ENCODE measurements at regions not wholly inside any gene's neighbourhood (a gene's known extent, or its start where the extent isn't known, plus 50 kb on each side); places are given as distances from the start of the nearest gene placed in this dataset.

GRCh38 chr15:98582900-98583554 lies 65.3 kb upstream of the IGF1R start:
- no peak for TF ChIP-seq ZFP3 (CRISPR knock-in tag; IDR thresholded peaks at IDR 0.05)
- no peak for TF ChIP-seq POU6F1 (CRISPR knock-in tag; IDR thresholded peaks at IDR 0.05; ENCODE audit: borderline replicate concordance, low read depth)
- no peak for TF ChIP-seq ISL1 (CRISPR knock-in tag; IDR thresholded peaks at IDR 0.05)
- no peak for TF ChIP-seq ZC3H10 (CRISPR knock-in tag; IDR thresholded peaks at IDR 0.05)
- TF ChIP-seq OSR1 (CRISPR knock-in tag; IDR thresholded peaks at IDR 0.05): no peak
- TF ChIP-seq ZNF8 (CRISPR knock-in tag; IDR thresholded peaks at IDR 0.05): no peak
- no peak for TF ChIP-seq ZNF565 (CRISPR knock-in tag; conservative IDR thresholded peaks at IDR 0.05; ENCODE audit: low read depth)
- TF ChIP-seq, protein P1, sequence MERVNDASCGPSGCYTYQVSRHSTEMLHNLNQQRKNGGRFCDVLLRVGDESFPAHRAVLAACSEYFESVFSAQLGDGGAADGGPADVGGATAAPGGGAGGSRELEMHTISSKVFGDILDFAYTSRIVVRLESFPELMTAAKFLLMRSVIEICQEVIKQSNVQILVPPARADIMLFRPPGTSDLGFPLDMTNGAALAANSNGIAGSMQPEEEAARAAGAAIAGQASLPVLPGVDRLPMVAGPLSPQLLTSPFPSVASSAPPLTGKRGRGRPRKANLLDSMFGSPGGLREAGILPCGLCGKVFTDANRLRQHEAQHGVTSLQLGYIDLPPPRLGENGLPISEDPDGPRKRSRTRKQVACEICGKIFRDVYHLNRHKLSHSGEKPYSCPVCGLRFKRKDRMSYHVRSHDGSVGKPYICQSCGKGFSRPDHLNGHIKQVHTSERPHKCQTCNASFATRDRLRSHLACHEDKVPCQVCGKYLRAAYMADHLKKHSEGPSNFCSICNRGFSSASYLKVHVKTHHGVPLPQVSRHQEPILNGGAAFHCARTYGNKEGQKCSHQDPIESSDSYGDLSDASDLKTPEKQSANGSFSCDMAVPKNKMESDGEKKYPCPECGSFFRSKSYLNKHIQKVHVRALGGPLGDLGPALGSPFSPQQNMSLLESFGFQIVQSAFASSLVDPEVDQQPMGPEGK (CRISPR knock-in tag; IDR thresholded peaks at IDR 0.05; ENCODE audit: borderline replicate concordance): no peak
- TF ChIP-seq ESRRG (CRISPR knock-in tag; IDR thresholded peaks at IDR 0.05): no peak
- no peak for TF ChIP-seq CREB5 (CRISPR knock-in tag; IDR thresholded peaks at IDR 0.05; ENCODE audit: low read depth)
- no peak; the same call in 2 of the 3 replicates for ATAC-seq

GRCh38 chr15:98583771-98584430 lies 64.4 kb upstream of the IGF1R start:
- no peak for ATAC-seq
- TF ChIP-seq GLIS3 (CRISPR knock-in tag; IDR thresholded peaks at IDR 0.05) (no peak), ZNF565 (CRISPR knock-in tag; conservative IDR thresholded peaks at IDR 0.05; ENCODE audit: low read depth) (no peak), ZNF70 (CRISPR knock-in tag; IDR thresholded peaks at IDR 0.05) (no peak), ZFP3 (CRISPR knock-in tag; IDR thresholded peaks at IDR 0.05) (no peak), ZC3H10 (CRISPR knock-in tag; IDR thresholded peaks at IDR 0.05) (no peak), ZNF8 (CRISPR knock-in tag; IDR thresholded peaks at IDR 0.05) (no peak), ISL1 (CRISPR knock-in tag; IDR thresholded peaks at IDR 0.05) (no peak), PPARA (CRISPR knock-in tag; IDR thresholded peaks at IDR 0.05; ENCODE audit: borderline replicate concordance) (no peak), ARNTL (CRISPR knock-in tag; IDR thresholded peaks at IDR 0.05; ENCODE audit: borderline replicate concordance, low read depth) (no peak), TOX (CRISPR knock-in tag; IDR thresholded peaks at IDR 0.05; ENCODE audit: borderline replicate concordance) (no peak)
- TF ChIP-seq, protein P2, sequence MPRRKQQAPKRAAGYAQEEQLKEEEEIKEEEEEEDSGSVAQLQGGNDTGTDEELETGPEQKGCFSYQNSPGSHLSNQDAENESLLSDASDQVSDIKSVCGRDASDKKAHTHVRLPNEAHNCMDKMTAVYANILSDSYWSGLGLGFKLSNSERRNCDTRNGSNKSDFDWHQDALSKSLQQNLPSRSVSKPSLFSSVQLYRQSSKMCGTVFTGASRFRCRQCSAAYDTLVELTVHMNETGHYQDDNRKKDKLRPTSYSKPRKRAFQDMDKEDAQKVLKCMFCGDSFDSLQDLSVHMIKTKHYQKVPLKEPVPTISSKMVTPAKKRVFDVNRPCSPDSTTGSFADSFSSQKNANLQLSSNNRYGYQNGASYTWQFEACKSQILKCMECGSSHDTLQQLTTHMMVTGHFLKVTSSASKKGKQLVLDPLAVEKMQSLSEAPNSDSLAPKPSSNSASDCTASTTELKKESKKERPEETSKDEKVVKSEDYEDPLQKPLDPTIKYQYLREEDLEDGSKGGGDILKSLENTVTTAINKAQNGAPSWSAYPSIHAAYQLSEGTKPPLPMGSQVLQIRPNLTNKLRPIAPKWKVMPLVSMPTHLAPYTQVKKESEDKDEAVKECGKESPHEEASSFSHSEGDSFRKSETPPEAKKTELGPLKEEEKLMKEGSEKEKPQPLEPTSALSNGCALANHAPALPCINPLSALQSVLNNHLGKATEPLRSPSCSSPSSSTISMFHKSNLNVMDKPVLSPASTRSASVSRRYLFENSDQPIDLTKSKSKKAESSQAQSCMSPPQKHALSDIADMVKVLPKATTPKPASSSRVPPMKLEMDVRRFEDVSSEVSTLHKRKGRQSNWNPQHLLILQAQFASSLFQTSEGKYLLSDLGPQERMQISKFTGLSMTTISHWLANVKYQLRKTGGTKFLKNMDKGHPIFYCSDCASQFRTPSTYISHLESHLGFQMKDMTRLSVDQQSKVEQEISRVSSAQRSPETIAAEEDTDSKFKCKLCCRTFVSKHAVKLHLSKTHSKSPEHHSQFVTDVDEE (CRISPR knock-in tag; IDR thresholded peaks at IDR 0.05): no peak

- ATAC-seq: no peak
These were observed 62.3 kb upstream of the IGF1R start for GRCh38 chr15:98586066-98586465.

DNA sequence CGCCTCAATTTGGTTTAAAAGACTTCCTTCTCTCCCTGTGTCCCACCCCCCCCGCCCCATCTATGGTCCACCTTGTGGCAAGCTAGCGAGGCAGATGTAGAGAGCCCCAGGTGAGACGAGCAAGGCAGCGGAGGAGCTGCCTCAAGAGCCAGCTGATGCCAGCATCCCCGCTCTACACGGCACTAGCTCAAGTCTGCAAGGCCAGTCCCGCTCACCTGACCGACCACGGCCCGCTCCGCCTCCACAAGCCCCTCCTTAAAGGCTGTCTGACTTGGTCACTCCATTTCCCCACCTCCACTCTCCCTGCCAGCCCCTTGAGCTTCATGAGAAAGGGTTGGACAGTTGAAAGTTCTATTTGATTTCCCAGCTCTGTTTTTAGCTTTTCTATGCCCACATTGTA lies 56.2 kb upstream of the IGF1R start:
- ATAC-seq: no peak
- TF ChIP-seq ZFP3 (CRISPR knock-in tag; IDR thresholded peaks at IDR 0.05): no peak
- no peak for TF ChIP-seq OSR1 (CRISPR knock-in tag; IDR thresholded peaks at IDR 0.05)
- TF ChIP-seq ESRRG (CRISPR knock-in tag; IDR thresholded peaks at IDR 0.05): no peak
- TF ChIP-seq POU6F1 (CRISPR knock-in tag; IDR thresholded peaks at IDR 0.05; ENCODE audit: borderline replicate concordance, low read depth): no peak
- no peak for TF ChIP-seq ZFP30 (CRISPR knock-in tag; IDR thresholded peaks at IDR 0.05)
- TF ChIP-seq ARNTL (CRISPR knock-in tag; IDR thresholded peaks at IDR 0.05; ENCODE audit: borderline replicate concordance, low read depth): no peak
- no peak for TF ChIP-seq BACH2 (CRISPR knock-in tag; IDR thresholded peaks at IDR 0.05; ENCODE audit: borderline replicate concordance)
- no peak for TF ChIP-seq CSDC2 (CRISPR knock-in tag; IDR thresholded peaks at IDR 0.05)
- TF ChIP-seq PPARA (CRISPR knock-in tag; IDR thresholded peaks at IDR 0.05; ENCODE audit: borderline replicate concordance): no peak
- no peak for TF ChIP-seq SNAI2 (CRISPR knock-in tag; IDR thresholded peaks at IDR 0.05)
- no peak for TF ChIP-seq ZC3H10 (CRISPR knock-in tag; IDR thresholded peaks at IDR 0.05)
- no peak for TF ChIP-seq CREB5 (CRISPR knock-in tag; IDR thresholded peaks at IDR 0.05; ENCODE audit: low read depth)
- no peak for TF ChIP-seq TCF4 (CRISPR knock-in tag; IDR thresholded peaks at IDR 0.05; ENCODE audit: borderline replicate concordance)
- TF ChIP-seq, protein P1 (CRISPR knock-in tag; IDR thresholded peaks at IDR 0.05; ENCODE audit: borderline replicate concordance): no peak
- no peak for TF ChIP-seq GLIS3 (CRISPR knock-in tag; IDR thresholded peaks at IDR 0.05)

More at GRCh38 chr15:98586066-98586465, 62.3 kb upstream of the IGF1R start:
- no peak for TF ChIP-seq OSR1 (CRISPR knock-in tag; IDR thresholded peaks at IDR 0.05)
